Daoy (cell line): ENCODE measurements at regions not wholly inside any gene's neighbourhood (a gene's known extent, or its start where the extent isn't known, plus 50 kb on each side); places are given as distances from the start of the nearest gene placed in this dataset.
"Not testable (repeated sequence)": the region's sequence is repeated elsewhere in the genome, so short reads cannot be mapped to it uniquely, and the experiment has no call there.

Source experiments
- DNase-seq: peaks from one replicate; pipeline ENCODE4 v3.0.0-alpha.2; 2015; ENCODE audit warnings: low read depth

GRCh38 chr13:24931450-24932251 lies 164.3 kb upstream of the PABPC3 start:
- no peak for DNase-seq

DNA sequence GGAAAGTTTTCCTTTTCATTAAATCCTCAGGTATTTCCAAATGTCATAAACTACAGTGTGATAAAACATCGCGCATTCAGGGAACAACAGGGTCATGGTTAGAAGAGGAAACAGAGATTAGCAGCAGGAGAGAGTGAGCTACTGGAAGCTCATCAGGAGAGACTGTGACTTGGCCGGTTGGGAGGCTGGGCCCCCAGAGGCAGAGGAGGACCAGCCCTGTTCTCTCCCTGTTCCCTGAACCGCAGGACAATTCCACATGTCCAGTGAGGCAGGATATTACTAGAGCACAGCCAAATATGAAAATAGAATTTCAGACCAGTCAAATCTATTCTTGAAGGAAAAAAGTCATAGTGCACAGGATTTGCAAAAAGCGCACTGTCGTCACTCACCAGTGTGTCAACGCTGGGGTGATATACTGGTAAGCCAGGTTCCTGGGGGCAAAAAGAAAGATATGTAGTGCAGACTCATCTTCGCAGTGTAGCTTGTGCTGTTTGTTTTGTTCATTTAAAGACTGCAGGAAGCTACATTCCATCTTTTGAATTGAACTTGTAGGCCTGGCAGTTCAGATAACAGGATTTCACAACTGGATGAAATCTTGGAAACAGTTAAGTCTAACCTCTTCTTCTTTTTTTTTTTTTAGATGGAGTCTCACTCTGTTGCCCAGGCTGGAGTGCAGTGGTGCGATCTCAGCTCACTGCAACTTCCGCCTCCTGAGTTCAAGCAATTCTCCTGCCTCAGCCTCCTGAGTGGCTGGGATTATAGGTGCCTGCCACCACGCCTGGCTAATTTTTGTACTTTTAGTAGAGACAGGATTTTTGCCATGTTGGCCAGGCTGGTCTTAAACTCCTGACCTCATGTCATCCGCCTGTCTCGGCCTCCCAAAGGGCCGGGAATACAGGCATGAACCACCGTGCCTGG lies 162.6 kb upstream of the PABPC3 start:
- DNase-seq: not testable (repeated sequence)

- DNase-seq: peak; percentile 6
Observed at GRCh38 chr13:24934024-24934385, 161.9 kb upstream of the PABPC3 start.

DNA sequence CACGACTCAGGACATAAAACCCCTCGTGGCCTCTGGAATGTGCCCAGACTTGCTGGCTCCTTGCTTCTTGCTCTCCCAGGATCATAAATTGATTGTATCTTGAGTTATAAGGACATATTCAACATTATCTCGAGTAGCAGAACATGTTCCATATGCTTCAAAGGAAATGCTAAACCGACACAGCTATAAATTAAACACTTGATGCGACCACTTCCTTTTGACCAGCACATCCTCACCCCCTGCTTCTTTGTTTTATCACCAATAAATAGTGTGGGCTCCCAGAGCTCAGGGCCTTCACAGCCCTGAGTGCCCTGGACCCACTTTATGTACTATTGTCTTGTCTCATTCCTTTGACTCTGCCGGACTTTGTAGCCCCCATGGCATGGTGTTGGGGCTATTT lies 157.0 kb upstream of the PABPC3 start:
- no peak for DNase-seq

DNA sequence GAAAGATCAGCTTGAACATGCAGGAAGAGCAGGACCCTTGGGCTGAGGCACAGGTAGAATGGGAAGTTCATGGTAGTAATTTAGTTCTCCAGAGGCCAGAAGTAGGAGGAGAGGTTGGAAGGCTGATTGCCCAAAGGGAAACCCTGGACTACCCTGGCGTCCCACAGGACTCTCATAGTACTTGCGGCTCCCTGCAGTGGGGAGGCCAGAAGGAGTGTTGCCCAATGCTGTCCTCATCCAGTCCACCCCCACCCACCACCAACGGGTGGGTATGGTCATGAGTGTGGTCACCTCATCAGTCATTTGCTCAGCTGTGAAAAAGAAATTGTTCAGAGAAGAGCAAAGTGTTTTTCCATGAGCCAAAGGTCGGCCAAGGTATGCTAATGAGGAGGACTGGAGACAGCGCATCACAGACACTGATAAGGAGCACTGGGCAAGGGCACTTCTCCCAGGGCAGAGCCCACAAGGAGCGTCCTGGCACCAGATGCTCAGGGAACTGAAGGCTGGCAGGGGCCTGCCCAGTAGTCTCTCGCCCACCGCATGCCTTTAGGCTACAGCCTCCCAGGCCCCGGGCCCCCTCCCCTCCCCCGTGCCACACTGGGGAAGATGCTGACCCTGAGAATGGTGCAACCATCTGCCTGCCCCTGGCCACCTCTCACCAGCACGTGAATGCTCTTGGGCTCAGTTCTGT lies 154.8 kb upstream of the PABPC3 start:
- not testable (repeated sequence) for DNase-seq

GRCh38 chr13:24943136-24943535 lies 152.8 kb upstream of the PABPC3 start:
- DNase-seq: no peak

DNA sequence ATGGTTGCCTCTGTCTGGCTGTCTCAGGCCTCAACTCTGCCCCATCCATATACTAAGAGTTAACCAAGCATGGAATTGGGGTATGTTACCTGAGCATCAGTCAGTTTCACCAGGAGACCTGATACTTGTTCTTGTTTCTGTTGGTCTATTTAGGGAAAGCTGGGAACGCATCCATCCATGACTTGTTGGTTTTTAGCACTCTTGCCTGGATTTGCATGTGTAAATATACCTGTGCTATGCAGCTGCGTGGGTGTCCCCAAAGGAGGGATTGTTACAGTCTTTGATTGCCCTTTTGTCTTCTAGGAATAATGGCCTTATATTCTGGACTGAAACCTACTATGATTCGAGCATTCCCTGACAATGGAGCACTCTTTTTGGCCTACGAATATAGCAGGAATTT lies 151.9 kb upstream of the PABPC3 start:
- DNase-seq: not testable (repeated sequence)

DNA sequence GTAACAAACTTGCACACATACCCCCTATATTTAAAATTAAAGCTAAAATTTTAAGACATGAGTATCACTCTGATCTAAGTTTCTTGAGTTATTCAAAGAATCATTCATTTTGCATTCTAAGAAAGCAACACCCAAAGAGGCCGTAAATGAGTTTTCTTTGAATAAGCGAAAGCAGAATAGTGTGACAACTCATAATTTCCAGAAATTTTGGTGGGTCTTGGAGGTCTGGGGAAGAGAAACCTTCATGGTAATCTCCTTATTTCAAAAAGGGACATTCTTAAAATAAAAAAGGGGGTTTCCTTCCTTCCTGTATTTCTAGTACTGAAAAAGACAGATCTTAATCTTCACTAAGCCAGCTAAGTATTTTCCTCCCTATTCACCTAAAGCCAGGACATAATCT lies 147.0 kb upstream of the PABPC3 start:
- not testable (repeated sequence) for DNase-seq

GRCh38 chr13:24950611-24951010 lies 145.3 kb upstream of the PABPC3 start:
- not testable (repeated sequence) for DNase-seq

GRCh38 chr13:24967970-24968369 lies 128.0 kb upstream of the PABPC3 start:
- DNase-seq: not testable (repeated sequence)

DNA sequence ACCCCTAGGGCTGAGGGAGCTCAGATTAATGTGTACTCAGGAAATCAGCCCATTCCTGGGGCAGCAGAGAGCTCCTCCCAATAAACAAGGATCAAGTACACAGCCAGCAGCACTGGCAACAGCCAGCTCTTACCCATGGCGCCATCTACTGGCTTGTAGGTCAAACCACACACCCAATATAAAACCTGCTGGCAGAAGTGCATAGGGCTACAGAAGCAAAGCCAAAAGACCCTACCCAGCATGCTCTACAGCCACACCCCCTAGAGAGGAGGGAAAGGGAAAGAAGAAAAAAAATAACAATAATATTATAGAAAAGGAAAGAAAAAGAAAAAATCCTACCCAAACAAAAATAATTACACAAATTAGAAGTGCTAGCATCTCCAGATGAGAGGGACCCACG lies 127.5 kb upstream of the PABPC3 start:
- DNase-seq: not testable (repeated sequence)

- DNase-seq: not testable (repeated sequence)
Observed at GRCh38 chr13:24973102-24973501, 122.8 kb upstream of the PABPC3 start.

DNA sequence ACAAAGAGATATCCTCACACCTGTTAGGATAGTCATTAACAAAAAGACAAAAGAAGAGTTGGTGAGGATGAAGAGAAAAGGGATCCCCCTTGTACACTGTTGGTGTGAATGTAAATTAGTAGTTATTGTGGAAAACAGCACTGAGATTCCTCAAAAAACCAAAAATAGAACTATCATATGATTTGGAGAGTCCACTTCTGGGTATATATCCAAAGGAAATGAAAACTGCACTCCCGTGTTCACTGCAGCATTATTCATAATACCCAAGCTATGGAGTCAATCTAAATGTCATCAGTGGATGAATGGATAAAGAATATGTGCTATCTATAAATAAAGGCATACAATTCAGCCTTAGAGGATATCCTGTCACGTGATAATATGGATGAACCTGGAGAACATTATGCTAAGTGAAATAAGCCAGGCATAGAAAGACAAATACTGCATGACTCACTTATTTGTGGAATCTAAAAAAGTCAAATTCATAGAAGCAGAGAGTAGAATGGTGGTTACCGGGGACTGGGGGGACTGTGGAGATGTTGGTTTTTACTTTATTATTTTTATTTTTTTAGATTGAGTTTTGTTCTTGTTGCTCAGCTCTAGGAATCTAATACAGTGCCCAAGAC lies 114.6 kb upstream of the PABPC3 start:
- not testable (repeated sequence) for DNase-seq

DNA sequence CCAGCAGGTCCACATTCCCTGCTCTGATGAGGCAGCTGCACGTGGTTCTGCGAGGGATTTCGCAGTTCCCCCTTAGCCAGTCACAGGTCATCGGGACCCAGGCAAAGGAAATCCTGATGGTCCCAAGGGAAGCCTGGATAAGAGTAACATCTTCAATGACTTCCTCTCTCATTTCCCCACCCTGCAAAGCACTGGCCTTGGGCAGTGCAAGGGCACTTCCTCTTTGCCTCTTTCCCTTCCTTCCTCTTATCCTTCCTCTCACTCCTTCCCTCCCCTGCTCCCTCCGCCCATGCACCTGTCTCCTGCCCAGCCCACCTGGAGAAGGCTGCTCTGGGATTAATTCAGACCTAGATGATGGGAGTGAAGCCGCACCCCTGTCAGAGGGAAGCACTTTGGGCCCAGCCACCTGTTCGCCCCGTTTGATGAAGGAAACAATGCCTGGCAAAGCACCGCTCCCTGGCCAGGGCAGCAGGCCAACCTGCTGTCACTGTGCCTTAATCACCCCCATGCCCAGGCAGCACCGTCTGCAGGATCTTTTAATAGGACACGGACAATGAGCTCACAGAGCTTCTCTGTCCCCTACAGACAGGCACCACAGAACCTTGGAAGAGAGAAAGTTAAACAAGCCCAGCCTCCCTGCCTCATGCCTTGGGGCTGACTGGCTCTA lies 113.5 kb upstream of the PABPC3 start:
- DNase-seq: no peak

- no peak for DNase-seq
Observed at GRCh38 chr13:24983094-24983493, 112.8 kb upstream of the PABPC3 start.

DNA sequence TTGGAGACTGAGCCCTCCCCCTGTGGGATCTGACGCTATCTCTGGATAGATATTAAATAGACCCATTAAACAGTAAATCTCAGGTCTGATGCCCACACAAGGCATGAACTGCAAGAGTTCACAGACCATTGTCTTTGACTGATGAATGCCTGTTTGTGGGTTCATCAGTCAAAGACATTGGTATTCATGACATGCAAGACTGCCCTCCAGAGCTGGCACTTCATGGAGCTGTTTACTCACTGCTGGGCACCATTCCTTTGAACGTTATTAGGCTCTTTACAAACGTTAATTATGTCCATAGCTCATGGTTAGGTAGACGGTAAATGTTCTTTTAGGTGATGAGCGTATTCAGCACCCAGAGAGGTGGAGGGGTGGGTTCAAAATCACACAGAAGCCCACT lies 111.8 kb upstream of the PABPC3 start:
- DNase-seq: no peak

DNA sequence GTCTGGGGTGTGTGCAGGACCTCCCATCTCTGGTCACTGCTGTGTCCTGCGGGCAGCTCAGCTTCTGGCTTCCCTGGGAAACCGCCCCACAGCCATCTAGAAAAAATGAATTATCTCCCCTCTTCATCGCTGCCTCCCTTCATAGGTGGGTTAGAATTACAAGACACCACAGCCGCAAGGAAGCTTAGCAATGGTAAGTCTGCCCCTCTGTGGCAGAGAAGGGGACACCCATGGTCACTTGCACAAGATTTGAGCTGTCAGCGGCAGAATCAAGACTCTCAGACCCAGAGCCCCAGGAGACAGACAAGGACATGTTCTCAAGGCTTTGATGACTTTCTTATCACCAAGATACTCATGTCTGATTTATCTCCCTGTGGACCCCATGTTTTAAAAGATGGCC lies 110.8 kb upstream of the PABPC3 start:
- peak; percentile 20 for DNase-seq

DNA sequence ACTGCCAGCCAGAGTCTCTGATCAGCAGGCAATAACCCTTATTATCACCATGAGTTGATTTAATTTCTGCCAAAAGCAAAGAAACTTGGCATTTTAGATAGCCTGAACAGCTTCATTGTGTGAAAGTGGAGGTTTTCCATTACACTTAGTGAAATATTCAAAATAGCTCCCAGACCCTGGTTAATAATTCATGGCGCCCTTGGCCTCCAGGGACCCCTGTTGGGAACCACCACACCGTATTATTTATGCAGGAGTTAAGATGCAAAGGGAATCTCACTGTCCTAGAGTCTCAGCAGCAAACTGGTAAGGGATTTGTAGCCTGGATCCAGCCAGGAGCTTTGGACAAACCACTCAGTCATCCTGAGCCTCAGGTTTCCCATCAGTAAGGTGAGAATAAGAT lies 110.0 kb upstream of the PABPC3 start:
- DNase-seq: no peak

DNA sequence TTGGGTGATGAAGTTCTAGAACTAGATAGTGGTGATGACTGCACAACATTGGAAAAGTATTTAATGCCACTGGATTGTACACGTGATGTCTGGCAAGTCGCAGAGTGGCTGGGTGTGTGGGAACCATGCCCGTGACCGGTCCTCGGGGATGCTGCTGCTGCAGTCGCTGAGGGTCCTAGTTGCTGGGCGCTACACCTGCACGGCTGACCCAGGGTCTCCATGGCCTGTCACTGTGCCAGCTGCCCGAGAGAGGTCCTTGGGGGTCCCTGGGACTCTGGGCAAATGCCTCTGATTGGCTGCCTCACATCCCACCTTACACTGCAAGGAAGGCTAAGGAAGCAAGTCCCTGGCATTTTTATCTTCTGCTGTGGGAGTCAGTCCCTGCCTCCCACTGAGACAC lies 109.1 kb upstream of the PABPC3 start:
- DNase-seq: no peak

DNA sequence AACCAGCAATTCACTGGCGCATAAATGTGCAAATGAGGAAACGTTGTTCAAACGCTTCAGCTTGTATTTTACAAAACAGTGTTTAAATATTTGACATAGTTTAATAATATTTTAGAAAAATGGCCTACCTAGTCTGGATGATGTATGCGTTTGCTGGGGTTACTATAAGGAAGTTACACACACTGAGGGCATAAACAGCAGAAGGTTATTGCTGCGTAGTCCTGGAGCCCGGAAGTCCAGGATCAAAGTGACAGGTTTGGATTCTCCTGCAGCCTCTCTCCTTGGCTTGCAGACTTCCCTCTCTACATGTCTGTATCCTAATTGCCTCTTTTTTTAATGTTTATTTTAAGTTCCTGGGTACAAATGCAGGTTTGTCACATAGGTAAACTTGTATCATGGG lies 106.0 kb upstream of the PABPC3 start:
- DNase-seq: not testable (repeated sequence)

DNA sequence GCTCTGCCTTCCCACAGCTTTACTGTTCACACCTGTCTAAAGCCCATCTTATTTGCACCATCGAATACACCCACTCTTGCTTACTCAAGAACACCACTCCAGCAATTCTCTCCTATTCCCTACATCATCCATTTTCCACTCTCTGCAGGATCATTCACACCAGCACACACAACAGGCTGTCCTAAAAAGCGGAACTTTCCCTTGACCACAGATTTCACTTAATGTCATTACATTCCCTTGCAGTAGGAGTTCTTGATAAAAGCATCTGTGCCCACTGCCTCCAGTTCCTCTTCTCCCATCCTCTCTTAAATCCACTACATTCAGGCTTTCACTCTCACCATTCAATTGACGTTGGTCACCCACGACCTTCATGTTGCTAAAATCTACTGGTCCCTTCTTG lies 103.0 kb upstream of the PABPC3 start:
- DNase-seq: not testable (repeated sequence)
